ENCODE measurements at regions not wholly inside any gene's neighbourhood (a gene's known extent, or its start where the extent isn't known, plus 50 kb on each side); places are given as distances from the start of the nearest gene placed in this dataset.

- H3K4me1 ChIP-seq (ENCODE audit: control insufficient read depth, insufficient read depth, low read length): no peaks in the 10 kb centered on the region; the same call in 1 of the 2 replicates
- no TSS peak for BruUV-seq (replicated peaks)
- ATAC-seq (no peak), DNase-seq (ENCODE audit: low read depth, low spot score) (no peak)
- H3K27me3 ChIP-seq (ENCODE audit: control insufficient read depth, insufficient read depth, low read length): no peaks in the 10 kb centered on the region
- ChIA-PET CTCF (no interaction called here), POLR2A (no interaction called here)
- H3K27ac ChIP-seq (ENCODE audit: low read length): no peak overlapping the region
- no peaks in the 10 kb centered on the region for H3K36me3 ChIP-seq (ENCODE audit: control insufficient read depth, insufficient read depth, low read length)
- intact Hi-C loops (cut with micrococcal nuclease; ENCODE audit: unreplicated experiment): no loop called here
- in situ Hi-C loops (cut with HindIII; ENCODE audit: low pct_unique_long_range_greater_than_20kb, low sequenced_read_pairs): no loop called here
- no peak for TF ChIP-seq REST (IDR thresholded peaks at IDR 0.05; ENCODE audit: insufficient read depth in 1 of 2, low read depth in 2 of 2, low read length in 1 of 2)
- TF ChIP-seq CTCF (IDR thresholded peaks at IDR 0.05): no peak
- no peak for TF ChIP-seq POLR2AphosphoS5 (IDR thresholded peaks at IDR 0.05; ENCODE audit: low read depth, low read length)
- TF ChIP-seq TCF7L2 (IDR thresholded peaks at IDR 0.05; ENCODE audit: low read depth, low read length): no peak
- TF ChIP-seq SIN3A (IDR thresholded peaks at IDR 0.05; ENCODE audit: borderline replicate concordance, insufficient read depth, low read depth, low read length): no peak
- H3K4me3 ChIP-seq (ENCODE audit: low read depth in 2 of 2, low read length in 2 of 2): no peak overlapping the region
- H3K9me3 ChIP-seq (ENCODE audit: control insufficient read depth, insufficient read depth, low read depth, low read length): no peaks in the 10 kb centered on the region
These were observed 303.8 kb upstream of the CDH18 start for GRCh38 chr5:20291766-20292165.

GRCh38 chr5:20287640-20288039 lies 299.6 kb upstream of the CDH18 start:
- no TSS peak for BruUV-seq (replicated peaks)
- Histone ChIP-seq H3K36me3 (ENCODE audit: control insufficient read depth, insufficient read depth, low read length) (no peaks in the 10 kb centered on the region), H3K4me3 (ENCODE audit: low read depth in 2 of 2, low read length in 2 of 2) (no peak overlapping the region), H3K27me3 (ENCODE audit: control insufficient read depth, insufficient read depth, low read length) (no peaks in the 10 kb centered on the region), H3K4me1 (ENCODE audit: control insufficient read depth, insufficient read depth, low read length) (no peaks in the 10 kb centered on the region; the same call in 1 of the 2 replicates), H3K27ac (ENCODE audit: low read length) (no peak overlapping the region), H3K9me3 (ENCODE audit: control insufficient read depth, insufficient read depth, low read depth, low read length) (no peaks in the 10 kb centered on the region)
- in situ Hi-C loops (cut with HindIII; ENCODE audit: low pct_unique_long_range_greater_than_20kb, low sequenced_read_pairs) (no loop called here), intact Hi-C loops (cut with micrococcal nuclease; ENCODE audit: unreplicated experiment) (no loop called here)
- CTCF ChIA-PET: no interaction called here
- TF ChIP-seq REST (IDR thresholded peaks at IDR 0.05; ENCODE audit: insufficient read depth in 1 of 2, low read depth in 2 of 2, low read length in 1 of 2): no peak
- TF ChIP-seq POLR2AphosphoS5 (IDR thresholded peaks at IDR 0.05; ENCODE audit: low read depth, low read length): no peak
- TF ChIP-seq TCF7L2 (IDR thresholded peaks at IDR 0.05; ENCODE audit: low read depth, low read length): no peak
- TF ChIP-seq CTCF (IDR thresholded peaks at IDR 0.05): no peak
- TF ChIP-seq SIN3A (IDR thresholded peaks at IDR 0.05; ENCODE audit: borderline replicate concordance, insufficient read depth, low read depth, low read length): no peak
- ATAC-seq (no peak), DNase-seq (ENCODE audit: low read depth, low spot score) (no peak)
- POLR2A ChIA-PET: no interaction called here
